Progenitor cell of endocrine pancreas (in vitro differentiated cells): ENCODE measurements at regions not wholly inside any gene's neighbourhood (a gene's known extent, or its start where the extent isn't known, plus 50 kb on each side); places are given as distances from the start of the nearest gene placed in this dataset.

Experiments used
- DNase-seq: peaks from one replicate; pipeline ENCODE4 v3.0.0; 2021; ENCODE audit warnings: low spot score; ENCODE audit not compliant: unreplicated experiment
- H3K27ac Mint-ChIP-seq: 2 replicates; pipeline ENCODE4 v1.8.0; 2021; ENCODE audit warnings: mild to moderate bottlenecking, moderate library complexity, mixed read lengths
- H3K27me3 Mint-ChIP-seq: 2 replicates; pipeline ENCODE4 v1.8.0; 2021; ENCODE audit warnings: mixed read lengths
- H3K36me3 Mint-ChIP-seq: 2 replicates; pipeline ENCODE4 v1.8.0; 2022; ENCODE audit warnings: mixed read lengths; ENCODE audit not compliant: insufficient read depth
- H3K4me1 Mint-ChIP-seq: 2 replicates; pipeline ENCODE4 v1.8.0; 2021; ENCODE audit warnings: low read depth, mixed read lengths
- H3K4me3 Mint-ChIP-seq: 2 replicates; pipeline ENCODE4 v1.8.0; 2021; ENCODE audit warnings: low read depth, mild to moderate bottlenecking, moderate library complexity, mixed read lengths
- H3K9me3 Mint-ChIP-seq: 2 replicates; pipeline ENCODE4 v1.8.0; 2021; ENCODE audit warnings: low read depth, mixed read lengths
- TF ChIP-seq, protein P1 (sequence below): fragments of 200-600 bp; sonication (generic); IDR thresholded peaks from one replicate; pipeline ENCODE4 v1.5.0; 2021; ENCODE audit warnings: antibody characterized with exemption, mild to moderate bottlenecking; ENCODE audit not compliant: unreplicated experiment

DNA sequence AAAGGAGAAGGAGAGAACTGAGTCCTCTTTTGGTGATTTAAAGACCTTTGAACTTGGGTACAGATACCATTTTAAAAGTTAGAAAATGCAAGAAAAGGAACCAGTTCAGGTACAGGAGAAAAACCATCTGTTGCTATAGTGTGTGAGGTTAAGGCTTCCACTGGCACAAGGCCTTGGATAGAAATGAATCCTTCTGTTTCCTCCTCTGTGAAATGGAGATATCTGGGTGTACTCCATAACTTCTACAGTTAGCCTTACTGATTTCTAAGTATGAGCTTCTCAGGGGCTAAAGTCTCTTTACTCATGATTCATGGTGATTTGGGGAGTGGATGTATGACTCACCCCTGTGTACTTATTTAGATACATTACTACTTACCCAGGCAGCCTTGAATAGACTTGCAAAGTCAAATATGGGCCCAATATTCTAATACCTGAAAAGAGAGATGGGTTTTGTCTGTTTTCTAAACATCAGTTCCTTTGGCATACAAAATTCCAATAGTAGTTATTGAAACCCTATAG is 117.2 kb upstream of the ADO start:
- Mint-ChIP-seq H3K9me3 (no peaks in the 10 kb centered on the region), H3K36me3 (no peaks in the 10 kb centered on the region), H3K4me3 (no peak overlapping the region), H3K27me3 (peaks cover 4% of the 10 kb centered on the region), H3K27ac (no peak overlapping the region), H3K4me1 (no peaks in the 10 kb centered on the region)
- TF ChIP-seq, protein P1, sequence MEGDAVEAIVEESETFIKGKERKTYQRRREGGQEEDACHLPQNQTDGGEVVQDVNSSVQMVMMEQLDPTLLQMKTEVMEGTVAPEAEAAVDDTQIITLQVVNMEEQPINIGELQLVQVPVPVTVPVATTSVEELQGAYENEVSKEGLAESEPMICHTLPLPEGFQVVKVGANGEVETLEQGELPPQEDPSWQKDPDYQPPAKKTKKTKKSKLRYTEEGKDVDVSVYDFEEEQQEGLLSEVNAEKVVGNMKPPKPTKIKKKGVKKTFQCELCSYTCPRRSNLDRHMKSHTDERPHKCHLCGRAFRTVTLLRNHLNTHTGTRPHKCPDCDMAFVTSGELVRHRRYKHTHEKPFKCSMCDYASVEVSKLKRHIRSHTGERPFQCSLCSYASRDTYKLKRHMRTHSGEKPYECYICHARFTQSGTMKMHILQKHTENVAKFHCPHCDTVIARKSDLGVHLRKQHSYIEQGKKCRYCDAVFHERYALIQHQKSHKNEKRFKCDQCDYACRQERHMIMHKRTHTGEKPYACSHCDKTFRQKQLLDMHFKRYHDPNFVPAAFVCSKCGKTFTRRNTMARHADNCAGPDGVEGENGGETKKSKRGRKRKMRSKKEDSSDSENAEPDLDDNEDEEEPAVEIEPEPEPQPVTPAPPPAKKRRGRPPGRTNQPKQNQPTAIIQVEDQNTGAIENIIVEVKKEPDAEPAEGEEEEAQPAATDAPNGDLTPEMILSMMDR, result no peak
- DNase-seq, result no peak

DNA sequence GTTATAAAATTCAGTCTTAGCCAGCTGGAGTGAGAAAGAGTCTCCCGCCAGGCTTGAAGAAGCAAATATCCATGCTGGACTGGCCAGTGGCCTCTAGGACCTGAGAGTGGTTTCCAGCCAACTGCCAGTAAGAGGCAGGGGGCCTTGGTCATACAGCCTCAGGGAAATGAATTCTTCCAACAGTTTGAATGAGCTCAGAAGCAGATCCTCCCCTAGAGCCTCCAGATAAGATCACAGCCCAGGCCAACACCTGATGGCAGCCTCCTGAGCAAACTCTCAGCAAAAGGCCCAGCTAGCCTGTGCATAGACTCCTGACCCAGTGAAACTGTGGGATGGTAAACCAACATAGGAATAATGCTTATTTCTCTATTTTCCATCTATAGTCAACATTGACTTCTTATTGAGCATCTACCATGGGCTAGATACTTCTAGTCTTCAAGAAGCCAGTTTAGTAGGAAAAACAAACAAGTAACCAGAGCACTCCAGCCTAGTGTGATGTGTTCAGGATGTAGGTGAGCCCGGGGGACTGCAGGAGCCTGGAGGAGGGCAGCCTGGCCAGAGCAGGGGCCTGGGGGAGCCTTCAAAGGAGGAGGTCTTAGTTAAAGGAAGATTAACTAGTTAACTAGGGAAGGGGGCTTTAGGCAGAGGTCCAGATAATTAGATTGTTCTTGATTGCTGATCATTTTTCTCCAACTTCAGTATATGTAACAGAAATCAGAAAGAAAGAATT is 115.4 kb upstream of the ADO start:
- peaks cover under 1% of the 10 kb centered on the region for H3K27me3 Mint-ChIP-seq
- no peaks in the 10 kb centered on the region for H3K4me1 Mint-ChIP-seq
- TF ChIP-seq, protein P1, result no peak
- no peaks in the 10 kb centered on the region for H3K9me3 Mint-ChIP-seq
- DNase-seq, result no peak
- no peak overlapping the region for H3K4me3 Mint-ChIP-seq
- no peaks in the 10 kb centered on the region for H3K36me3 Mint-ChIP-seq
- H3K27ac Mint-ChIP-seq, result no peak overlapping the region

DNA sequence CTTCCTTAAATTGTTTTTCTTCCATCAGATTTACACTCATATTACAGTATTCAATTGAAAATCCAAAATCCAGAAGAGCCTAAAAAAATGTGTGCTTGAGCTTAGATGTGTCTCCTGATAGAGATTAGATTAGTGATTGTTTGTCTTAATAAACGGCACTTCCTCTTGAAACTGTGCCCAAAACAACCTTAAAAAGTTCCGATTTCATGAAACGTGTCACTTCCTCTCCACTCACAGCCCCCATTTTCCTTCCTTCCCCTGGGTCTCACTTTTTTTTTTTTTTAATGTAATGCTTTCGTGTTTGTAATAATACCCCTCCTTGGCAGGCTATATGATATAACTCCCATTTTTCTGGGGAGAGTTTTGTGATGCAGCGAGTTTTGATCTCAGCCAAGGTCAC is 114.8 kb upstream of the ADO start:
- H3K36me3 Mint-ChIP-seq, result no peaks in the 10 kb centered on the region
- no peak overlapping the region for H3K4me3 Mint-ChIP-seq
- H3K27me3 Mint-ChIP-seq, result no peaks in the 10 kb centered on the region
- DNase-seq, result no peak
- TF ChIP-seq, protein P1, result no peak
- no peaks in the 10 kb centered on the region for H3K9me3 Mint-ChIP-seq
- no peak overlapping the region for H3K27ac Mint-ChIP-seq
- H3K4me1 Mint-ChIP-seq, result no peaks in the 10 kb centered on the region

DNA sequence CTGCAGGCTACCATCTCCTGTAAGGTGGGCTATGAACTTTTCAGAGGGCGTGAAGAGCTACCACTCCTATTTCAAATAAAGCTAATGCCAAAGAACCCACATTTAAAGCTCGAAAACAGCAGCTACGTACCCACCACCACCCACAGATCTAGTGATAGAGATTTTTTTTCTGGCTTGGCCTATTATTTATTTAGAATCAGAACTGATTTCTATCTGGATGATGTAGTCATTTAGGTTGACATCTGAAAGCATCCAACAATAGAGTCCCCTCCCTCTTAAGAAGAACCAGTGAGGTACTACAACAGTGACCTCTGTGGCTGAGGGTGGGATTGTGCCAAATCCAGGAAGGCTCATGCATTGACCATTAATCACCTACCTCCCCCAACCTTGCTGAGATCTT is 113.8 kb upstream of the ADO start:
- Mint-ChIP-seq H3K27ac (no peak overlapping the region), H3K27me3 (no peaks in the 10 kb centered on the region), H3K4me1 (no peaks in the 10 kb centered on the region), H3K4me3 (no peak overlapping the region), H3K9me3 (no peaks in the 10 kb centered on the region), H3K36me3 (no peaks in the 10 kb centered on the region)
- DNase-seq, result no peak
- TF ChIP-seq, protein P1, result peak; percentile 15

DNA sequence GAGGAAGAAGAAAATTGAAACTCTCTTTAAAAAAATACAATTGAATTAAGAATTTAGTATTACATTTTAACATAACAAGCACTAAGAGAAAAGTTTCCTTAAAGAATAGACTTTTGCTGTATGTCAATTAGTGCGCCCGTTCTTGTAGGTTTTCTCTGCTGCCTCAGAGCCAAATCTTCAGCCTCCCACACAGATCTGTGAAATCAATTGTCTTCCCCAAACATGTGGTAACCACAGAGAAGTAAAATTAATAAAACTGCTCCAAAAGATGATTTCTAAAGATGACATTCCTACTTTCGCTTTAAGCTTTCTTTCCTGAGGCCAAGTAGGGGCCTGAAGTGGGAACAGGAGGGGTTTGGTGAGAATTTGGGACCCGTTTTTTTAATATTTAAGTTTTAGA is 113.2 kb upstream of the ADO start:
- H3K36me3 Mint-ChIP-seq, result no peaks in the 10 kb centered on the region
- H3K9me3 Mint-ChIP-seq, result no peaks in the 10 kb centered on the region
- no peaks in the 10 kb centered on the region for H3K27me3 Mint-ChIP-seq
- no peak overlapping the region for H3K4me3 Mint-ChIP-seq
- H3K27ac Mint-ChIP-seq, result no peak overlapping the region
- no peaks in the 10 kb centered on the region for H3K4me1 Mint-ChIP-seq
- DNase-seq, result no peak
- TF ChIP-seq, protein P1, result no peak
